Hepatocyte (in vitro differentiated cells): ENCODE measurements at regions not wholly inside any gene's neighbourhood (a gene's known extent, or its start where the extent isn't known, plus 50 kb on each side); places are given as distances from the start of the nearest gene placed in this dataset.

Source experiments
- DNase-seq: peaks from one replicate; pipeline ENCODE4 v3.0.0-alpha.2; 2016; ENCODE audit warnings: low spot score
- H2AFZ ChIP-seq: fragments of 200-600 bp; sonication (generic); 2 replicates; pipeline ENCODE4 v1.6.0; 2016; ENCODE audit warnings: antibody characterized with exemption, mild to moderate bottlenecking
- H3K27ac ChIP-seq: fragments of 200-600 bp; sonication (generic); 2 replicates; pipeline ENCODE4 v1.5.1; 2016; ENCODE audit warnings: mild to moderate bottlenecking
- H3K27me3 ChIP-seq: fragments of 200-600 bp; sonication (generic); 2 replicates; pipeline ENCODE4 v1.6.1; 2016
- H3K36me3 ChIP-seq: fragments of 200-600 bp; sonication (generic); replicated peaks from 2 replicates; pipeline ENCODE4 v1.5.1; 2016; ENCODE audit warnings: low read depth; ENCODE audit not compliant: insufficient read depth
- H3K4me1 ChIP-seq: fragments of 200-600 bp; sonication (generic); 2 replicates; pipeline ENCODE4 v1.5.1; 2016; ENCODE audit warnings: mild to moderate bottlenecking, moderate library complexity; ENCODE audit not compliant: insufficient read depth
- H3K4me2 ChIP-seq: fragments of 200-600 bp; sonication (generic); 2 replicates; pipeline ENCODE4 v1.6.0; 2016
- H3K4me3 ChIP-seq: fragments of 200-600 bp; sonication (generic); 2 replicates; pipeline ENCODE4 v1.5.1; 2016; ENCODE audit warnings: mild to moderate bottlenecking
- H3K79me2 ChIP-seq: fragments of 200-600 bp; sonication (generic); 2 replicates; pipeline ENCODE4 v1.6.0; 2017; ENCODE audit warnings: mild to moderate bottlenecking
- H3K9me2 ChIP-seq: fragments of 200-600 bp; sonication (generic); replicated peaks from 2 replicates; pipeline ENCODE4 v1.6.0; 2017; ENCODE audit warnings: mild to moderate bottlenecking; ENCODE audit not compliant: insufficient read depth
- H3K9me3 ChIP-seq: fragments of 200-600 bp; sonication (generic); 2 replicates; pipeline ENCODE4 v1.5.1; 2016; ENCODE audit warnings: low read depth, mild to moderate bottlenecking
- H4K20me1 ChIP-seq: fragments of 200-600 bp; sonication (generic); 2 replicates; pipeline ENCODE4 v1.6.0; 2016; ENCODE audit warnings: mild to moderate bottlenecking; ENCODE audit not compliant: insufficient read depth, poor library complexity, severe bottlenecking
- CTCF ChIP-seq: fragments of 200-600 bp; sonication (generic); IDR thresholded peaks from 2 replicates; pipeline ENCODE4 v1.5.1; 2016; ENCODE audit warnings: antibody characterized with exemption, mild to moderate bottlenecking; ENCODE audit not compliant: poor library complexity
- EZH2 ChIP-seq: fragments of 200-600 bp; sonication (generic); IDR thresholded peaks from 2 replicates; pipeline ENCODE4 v1.6.1; 2016; ENCODE audit warnings: antibody characterized with exemption, mild to moderate bottlenecking, borderline replicate concordance
- EZH2phosphoT487 ChIP-seq: fragments of 200-600 bp; sonication (generic); IDR thresholded peaks from one replicate; pipeline ENCODE4 v1.6.1; 2018; ENCODE audit warnings: antibody characterized with exemption, mild to moderate bottlenecking, low read depth, moderate library complexity; ENCODE audit not compliant: unreplicated experiment, severe bottlenecking
- WGBS: methylation state at CpG from one replicate; pipeline ENCODE4 v1.1.6; 2016; ENCODE audit warnings: low lambda C conversion rate; ENCODE audit errors: missing lambda C conversion rate; 5-methylcytosine and 5-hydroxymethylcytosine counted together

GRCh38 chr3:23648996-23649395 is 156.8 kb upstream of the UBE2E1 start:
- Histone ChIP-seq H3K36me3 (no peaks in the 10 kb centered on the region), H3K79me2 (no peaks in the 10 kb centered on the region), H3K4me3 (no peak overlapping the region), H3K27me3 (no peaks in the 10 kb centered on the region), H2AFZ (no peak overlapping the region), H4K20me1 (no peaks in the 10 kb centered on the region), H3K27ac (no peak overlapping the region), H3K9me2 (no peaks in the 10 kb centered on the region), H3K9me3 (no peaks in the 10 kb centered on the region), H3K4me1 (peaks cover 11% of the 10 kb centered on the region), H3K4me2 (no peak overlapping the region)
- 70% methylated on average over 4 of the region's 4 CpGs for WGBS
- TF ChIP-seq EZH2phosphoT487 (no peak), EZH2 (no peak)
- DNase-seq: no peak

GRCh38 chr3:23649448-23649847 is 156.3 kb upstream of the UBE2E1 start:
- no peak for DNase-seq
- WGBS: 50% methylated on average over 3 of the region's 3 CpGs
- Histone ChIP-seq H3K4me1 (peaks cover 11% of the 10 kb centered on the region), H3K9me3 (no peaks in the 10 kb centered on the region), H3K4me2 (no peak overlapping the region), H3K9me2 (no peaks in the 10 kb centered on the region), H3K36me3 (no peaks in the 10 kb centered on the region), H3K27ac (no peak overlapping the region), H2AFZ (no peak overlapping the region), H4K20me1 (no peaks in the 10 kb centered on the region), H3K79me2 (no peaks in the 10 kb centered on the region), H3K27me3 (no peaks in the 10 kb centered on the region), H3K4me3 (no peak overlapping the region)
- no peak for TF ChIP-seq EZH2
- TF ChIP-seq EZH2phosphoT487: no peak
- no peak for TF ChIP-seq CTCF

GRCh38 chr3:23650371-23651140 is 155.2 kb upstream of the UBE2E1 start:
- Histone ChIP-seq H2AFZ (no peak overlapping the region), H3K9me2 (no peaks in the 10 kb centered on the region), H3K4me3 (no peak overlapping the region), H4K20me1 (no peaks in the 10 kb centered on the region), H3K4me2 (no peak overlapping the region), H3K4me1 (peaks cover 11% of the 10 kb centered on the region), H3K27me3 (no peaks in the 10 kb centered on the region), H3K9me3 (no peaks in the 10 kb centered on the region), H3K36me3 (no peaks in the 10 kb centered on the region), H3K27ac (no peak overlapping the region), H3K79me2 (no peaks in the 10 kb centered on the region)
- no peak for DNase-seq
- no peak for TF ChIP-seq CTCF
- no peak for TF ChIP-seq EZH2phosphoT487
- no peak for TF ChIP-seq EZH2
- WGBS: 92% methylated on average over 5 of the region's 5 CpGs

GRCh38 chr3:23653647-23654525 is 151.9 kb upstream of the UBE2E1 start:
- no peaks in the 10 kb centered on the region for H4K20me1 ChIP-seq
- H2AFZ ChIP-seq: no peak overlapping the region
- no peaks in the 10 kb centered on the region for H3K9me2 ChIP-seq
- 70% methylated on average over 9 of the region's 9 CpGs for WGBS
- H3K4me2 ChIP-seq: no peak overlapping the region
- H3K4me1 ChIP-seq: no peaks in the 10 kb centered on the region
- H3K79me2 ChIP-seq: no peaks in the 10 kb centered on the region
- H3K27me3 ChIP-seq: no peaks in the 10 kb centered on the region
- no peaks in the 10 kb centered on the region for H3K36me3 ChIP-seq
- no peak for DNase-seq
- no peak for TF ChIP-seq EZH2
- no peak overlapping the region for H3K4me3 ChIP-seq
- no peaks in the 10 kb centered on the region for H3K9me3 ChIP-seq
- no peak overlapping the region for H3K27ac ChIP-seq
